ENCODE measurements at regions not wholly inside any gene's neighbourhood (a gene's known extent, or its start where the extent isn't known, plus 50 kb on each side); places are given as distances from the start of the nearest gene placed in this dataset.

DNA sequence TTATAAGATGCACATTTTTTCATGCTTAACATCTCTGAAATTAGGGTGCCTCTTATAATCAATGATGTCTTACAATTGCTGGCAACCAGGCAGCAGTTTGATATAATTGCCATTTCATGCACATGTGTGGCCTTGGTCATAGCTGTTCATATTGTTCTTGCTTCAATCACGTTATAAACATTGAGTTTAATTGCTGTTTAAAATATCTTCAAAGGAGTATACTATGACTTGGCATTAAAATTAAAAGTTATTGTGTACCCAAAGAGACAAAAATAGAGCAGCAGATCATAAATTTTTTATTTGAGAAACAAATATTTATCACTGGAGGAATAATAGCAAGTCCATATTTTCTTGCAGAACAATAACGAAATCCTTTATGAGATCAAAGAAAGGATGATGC is 325.5 kb downstream of the LMX1A start:
- no peak overlapping the region for H4K91ac ChIP-seq (ENCODE audit: insufficient read depth, low read depth, low read length)
- WGBS, 2 experiments (ENCODE audit: extremely low coverage in 2 of 2, insufficient read length in 1 of 2): no CpG with 5 or more reads among the region's 2 CpGs
- H2BK120ac ChIP-seq (ENCODE audit: low read depth, low read length): no peak overlapping the region
- no peak overlapping the region for H2AK9ac ChIP-seq (replicated peaks; ENCODE audit: low read depth, low read length, poor library complexity)
- no peak overlapping the region for H4K8ac ChIP-seq (ENCODE audit: low read depth in 2 of 2, low read length in 2 of 2)
- no peak for DNase-seq
- no peak overlapping the region for H4K5ac ChIP-seq (ENCODE audit: low read depth, low read length)
- ATAC-seq (ENCODE audit: low read depth): no peak
- no peak overlapping the region for H2BK20ac ChIP-seq (ENCODE audit: low read depth, low read length)
- no peak overlapping the region for H2AFZ ChIP-seq (replicated peaks; ENCODE audit: low read length, poor library complexity)
- no peak overlapping the region for H3K4ac ChIP-seq (ENCODE audit: low read depth, low read length)
- POLR2A ChIA-PET (ENCODE audit: unreplicated experiment): no interaction called here
- H3K4me3 ChIP-seq (ENCODE audit: insufficient read depth, low read depth, low read length): no peak overlapping the region
- H2AK5ac ChIP-seq (ENCODE audit: low read depth, low read length): no peak overlapping the region
- no peaks in the 10 kb centered on the region for H4K20me1 ChIP-seq (ENCODE audit: insufficient read depth, low read length)
- no peak overlapping the region for H3K4me2 ChIP-seq (ENCODE audit: low read depth, low read length)
- H3K9me3 ChIP-seq (ENCODE audit: control insufficient read depth, insufficient read depth, low read length): no peaks in the 10 kb centered on the region
- TF ChIP-seq NFE2L2 (IDR thresholded peaks at IDR 0.05; ENCODE audit: low read depth, low read length) (no peak), RAD21 (IDR thresholded peaks at IDR 0.05; ENCODE audit: low read length) (no peak), MXI1 (IDR thresholded peaks at IDR 0.05; ENCODE audit: borderline replicate concordance, low read depth, low read length) (no peak), SMC3 (IDR thresholded peaks at IDR 0.05; ENCODE audit: low read depth, low read length) (no peak), BHLHE40 (IDR thresholded peaks at IDR 0.05; ENCODE audit: low read depth, low read length) (no peak), MAFK (IDR thresholded peaks at IDR 0.05; ENCODE audit: low read depth, low read length) (no peak), MAZ (IDR thresholded peaks at IDR 0.05; ENCODE audit: borderline replicate concordance, low read depth, low read length) (no peak), POLR2A (IDR thresholded peaks at IDR 0.05; ENCODE audit: low read depth, low read length) (no peak), RFX5 (IDR thresholded peaks at IDR 0.05; ENCODE audit: low read depth, low read length) (no peak), CEBPB (IDR thresholded peaks at IDR 0.05; ENCODE audit: low read depth, low read length) (no peak), CHD1 (IDR thresholded peaks at IDR 0.05; ENCODE audit: low read depth, low read length) (no peak), FOS (IDR thresholded peaks at IDR 0.05; ENCODE audit: low read depth, low read length) (no peak), RCOR1 (IDR thresholded peaks at IDR 0.05; ENCODE audit: insufficient replicate concordance, low read length) (no peak)
- TF ChIP-seq, protein P1, sequence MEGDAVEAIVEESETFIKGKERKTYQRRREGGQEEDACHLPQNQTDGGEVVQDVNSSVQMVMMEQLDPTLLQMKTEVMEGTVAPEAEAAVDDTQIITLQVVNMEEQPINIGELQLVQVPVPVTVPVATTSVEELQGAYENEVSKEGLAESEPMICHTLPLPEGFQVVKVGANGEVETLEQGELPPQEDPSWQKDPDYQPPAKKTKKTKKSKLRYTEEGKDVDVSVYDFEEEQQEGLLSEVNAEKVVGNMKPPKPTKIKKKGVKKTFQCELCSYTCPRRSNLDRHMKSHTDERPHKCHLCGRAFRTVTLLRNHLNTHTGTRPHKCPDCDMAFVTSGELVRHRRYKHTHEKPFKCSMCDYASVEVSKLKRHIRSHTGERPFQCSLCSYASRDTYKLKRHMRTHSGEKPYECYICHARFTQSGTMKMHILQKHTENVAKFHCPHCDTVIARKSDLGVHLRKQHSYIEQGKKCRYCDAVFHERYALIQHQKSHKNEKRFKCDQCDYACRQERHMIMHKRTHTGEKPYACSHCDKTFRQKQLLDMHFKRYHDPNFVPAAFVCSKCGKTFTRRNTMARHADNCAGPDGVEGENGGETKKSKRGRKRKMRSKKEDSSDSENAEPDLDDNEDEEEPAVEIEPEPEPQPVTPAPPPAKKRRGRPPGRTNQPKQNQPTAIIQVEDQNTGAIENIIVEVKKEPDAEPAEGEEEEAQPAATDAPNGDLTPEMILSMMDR (conservative IDR thresholded peaks at IDR 0.05; ENCODE audit: low read depth, low read length): no peak
- TF ChIP-seq, protein P2, sequence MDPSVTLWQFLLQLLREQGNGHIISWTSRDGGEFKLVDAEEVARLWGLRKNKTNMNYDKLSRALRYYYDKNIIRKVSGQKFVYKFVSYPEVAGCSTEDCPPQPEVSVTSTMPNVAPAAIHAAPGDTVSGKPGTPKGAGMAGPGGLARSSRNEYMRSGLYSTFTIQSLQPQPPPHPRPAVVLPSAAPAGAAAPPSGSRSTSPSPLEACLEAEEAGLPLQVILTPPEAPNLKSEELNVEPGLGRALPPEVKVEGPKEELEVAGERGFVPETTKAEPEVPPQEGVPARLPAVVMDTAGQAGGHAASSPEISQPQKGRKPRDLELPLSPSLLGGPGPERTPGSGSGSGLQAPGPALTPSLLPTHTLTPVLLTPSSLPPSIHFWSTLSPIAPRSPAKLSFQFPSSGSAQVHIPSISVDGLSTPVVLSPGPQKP (IDR thresholded peaks at IDR 0.05; ENCODE audit: borderline replicate concordance, low read depth, low read length): no peak
- TF ChIP-seq, protein P3, sequence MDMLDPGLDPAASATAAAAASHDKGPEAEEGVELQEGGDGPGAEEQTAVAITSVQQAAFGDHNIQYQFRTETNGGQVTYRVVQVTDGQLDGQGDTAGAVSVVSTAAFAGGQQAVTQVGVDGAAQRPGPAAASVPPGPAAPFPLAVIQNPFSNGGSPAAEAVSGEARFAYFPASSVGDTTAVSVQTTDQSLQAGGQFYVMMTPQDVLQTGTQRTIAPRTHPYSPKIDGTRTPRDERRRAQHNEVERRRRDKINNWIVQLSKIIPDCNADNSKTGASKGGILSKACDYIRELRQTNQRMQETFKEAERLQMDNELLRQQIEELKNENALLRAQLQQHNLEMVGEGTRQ (IDR thresholded peaks at IDR 0.05; ENCODE audit: low read depth, low read length): no peak
- H3K9me1 ChIP-seq (ENCODE audit: insufficient read depth, low read length): no peaks in the 10 kb centered on the region
- H3K27ac ChIP-seq (ENCODE audit: insufficient read depth, low read length): no peak overlapping the region
- H3K9ac ChIP-seq (ENCODE audit: low read depth, low read length): no peak overlapping the region
- CTCF ChIA-PET: no interaction called here
- H3K56ac ChIP-seq (ENCODE audit: extremely low read depth, insufficient read depth, low read length): no peak overlapping the region
- intact Hi-C loops (cut with micrococcal nuclease) (no loop called here), in situ Hi-C loops (cut with MboI; ENCODE audit: low sequenced_read_pairs) (no loop called here), dilution Hi-C loops (cut with HindIII; ENCODE audit: low sequenced_read_pairs, unreplicated experiment) (no loop called here)
- H3K14ac ChIP-seq (replicated peaks; ENCODE audit: low read depth, low read length): no peak overlapping the region
- H3K27me3 ChIP-seq (ENCODE audit: control insufficient read depth, insufficient read depth, low read length): no peaks in the 10 kb centered on the region
- BruUV-seq (replicated peaks): no TSS peak
- H3K79me1 ChIP-seq (ENCODE audit: low read depth in 1 of 2, low read length in 2 of 2): no peaks in the 10 kb centered on the region
- H2BK5ac ChIP-seq (ENCODE audit: low read depth, low read length, poor library complexity, severe bottlenecking): no peak overlapping the region
- H3K23ac ChIP-seq (ENCODE audit: low read depth, low read length): no peak overlapping the region
- H2BK15ac ChIP-seq (ENCODE audit: low read depth, low read length): no peak overlapping the region
- H3K36me3 ChIP-seq (ENCODE audit: control insufficient read depth, insufficient read depth, low read length): no peaks in the 10 kb centered on the region
- H3K4me1 ChIP-seq (ENCODE audit: control insufficient read depth, insufficient read depth, low read length): no peaks in the 10 kb centered on the region
- no peak overlapping the region for H3K18ac ChIP-seq (ENCODE audit: low read depth, low read length)

Measured in IMR-90 (cell line).